ENCODE measurements at regions not wholly inside any gene's neighbourhood (a gene's known extent, or its start where the extent isn't known, plus 50 kb on each side); places are given as distances from the start of the nearest gene placed in this dataset.
"Not testable (repeated sequence)": the region's sequence is repeated elsewhere in the genome, so short reads cannot be mapped to it uniquely, and the experiment has no call there.

GRCh38 chr1:157247764-157248049 is 109.5 kb upstream of the ETV3 start:
- TF ChIP-seq CTCF, EP300, POLR2A (IDR thresholded peaks at IDR 0.05): not testable (repeated sequence)
